ENCODE measurements at regions not wholly inside any gene's neighbourhood (a gene's known extent, or its start where the extent isn't known, plus 50 kb on each side); places are given as distances from the start of the nearest gene placed in this dataset.
"Not testable (repeated sequence)": the region's sequence is repeated elsewhere in the genome, so short reads cannot be mapped to it uniquely, and the experiment has no call there.

DNA sequence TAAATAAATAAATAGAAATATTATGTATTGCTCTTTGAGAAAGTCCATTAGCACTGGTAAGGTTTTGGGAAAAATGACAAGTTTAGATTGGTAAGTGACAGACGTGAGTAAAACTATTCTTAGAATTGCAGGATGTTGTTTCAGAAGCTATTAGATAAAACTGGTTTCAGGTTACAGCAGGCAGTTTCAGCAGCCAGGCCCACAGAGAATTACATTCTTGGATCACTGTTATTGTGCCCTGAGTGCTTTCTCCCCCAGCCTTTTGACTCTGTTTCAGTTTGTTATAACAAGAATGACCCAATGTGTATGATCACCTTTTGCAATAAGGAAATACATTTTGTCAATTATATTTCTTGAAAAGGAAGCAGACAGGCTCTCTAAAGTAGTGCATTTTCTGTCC is 86.5 kb downstream of the DKK1 start:
- H3K14ac ChIP-seq (ENCODE audit: insufficient read depth, low read length): no peak overlapping the region
- H4K91ac ChIP-seq (ENCODE audit: insufficient read length, low read depth, low read length): no peak overlapping the region
- no peak overlapping the region for H3K23ac ChIP-seq (ENCODE audit: insufficient read length, low read depth, low read length)
- no peaks in the 10 kb centered on the region for H3K4me1 ChIP-seq (ENCODE audit: insufficient read depth, low read length)
- no peaks in the 10 kb centered on the region for H3K9me3 ChIP-seq (ENCODE audit: control insufficient read depth, low read depth, low read length)
- no peak overlapping the region for H2BK5ac ChIP-seq (ENCODE audit: insufficient read length, low read length)
- H3K4me2 ChIP-seq (ENCODE audit: insufficient read depth, insufficient read length, low read length): no peak overlapping the region
- Mint-ChIP-seq H3K9me3 (peaks cover 11 to 14% of the 10 kb centered on the region in 2 experiments), H3K4me3 (no peak overlapping the region), H3K27ac (no peak overlapping the region), H3K4me1 (no peaks in the 10 kb centered on the region), H3K27me3 (ENCODE audit: low read depth) (peaks cover 1% of the 10 kb centered on the region; the same call in 1 of the 2 replicates), H3K36me3 (ENCODE audit: insufficient read depth in 1 of 3, low read depth in 3 of 3) (peaks cover 0 to 5% (median 4%) of the 10 kb centered on the region in 3 experiments; a peak in 4 of 7 replicates)
- H3K23me2 ChIP-seq (ENCODE audit: insufficient read length, low read depth, low read length, poor library complexity, severe bottlenecking): no peaks in the 10 kb centered on the region
- no peak for DNase-seq
- H2AFZ ChIP-seq (ENCODE audit: low read length): no peak overlapping the region
- H3K4ac ChIP-seq (ENCODE audit: low read depth, low read length): no peak overlapping the region
- H3K79me2 ChIP-seq (ENCODE audit: insufficient read depth, low read length): no peaks in the 10 kb centered on the region
- no CpG with 5 or more reads among the region's 1 CpG for WGBS (ENCODE audit: extremely low coverage, insufficient read length, low lambda C conversion rate)
- H3K27me3 ChIP-seq (ENCODE audit: insufficient read depth, low read length): no peaks in the 10 kb centered on the region
- no peak overlapping the region for H2BK12ac ChIP-seq (ENCODE audit: insufficient read length, low read depth, low read length)
- H2AK5ac ChIP-seq (ENCODE audit: insufficient read length, low read length): no peak overlapping the region
- no peak overlapping the region for H3K9ac ChIP-seq (ENCODE audit: extremely low read depth, insufficient read length, low read length)
- no peak for TF ChIP-seq CTCF (conservative IDR thresholded peaks at IDR 0.05)
- no peak overlapping the region for H4K5ac ChIP-seq (ENCODE audit: insufficient read length, low read depth, low read length)
- no peak overlapping the region for H3K18ac ChIP-seq (ENCODE audit: insufficient read length, low read depth, low read length)
- no peak overlapping the region for H2BK15ac ChIP-seq (ENCODE audit: low read depth, low read length)
- H4K20me1 ChIP-seq (ENCODE audit: control insufficient read depth, insufficient read depth, insufficient read length): no peaks in the 10 kb centered on the region
- H3T11ph ChIP-seq (ENCODE audit: low read length): no peak overlapping the region
- H3K56ac ChIP-seq (ENCODE audit: insufficient read length, low read depth, low read length): no peak overlapping the region
- H4K8ac ChIP-seq (replicated peaks; ENCODE audit: insufficient read length, low read depth, low read length): no peak overlapping the region
- H2BK120ac ChIP-seq (ENCODE audit: low read depth, low read length, poor library complexity, severe bottlenecking): no peak overlapping the region
- H3K27ac ChIP-seq (ENCODE audit: insufficient read length, low read depth, low read length): no peak overlapping the region
- H2BK20ac ChIP-seq (ENCODE audit: low read depth, low read length, poor library complexity, severe bottlenecking): no peak overlapping the region
- H3K79me1 ChIP-seq (ENCODE audit: insufficient read depth, low read depth, low read length, poor library complexity, severe bottlenecking): no peaks in the 10 kb centered on the region

DNA sequence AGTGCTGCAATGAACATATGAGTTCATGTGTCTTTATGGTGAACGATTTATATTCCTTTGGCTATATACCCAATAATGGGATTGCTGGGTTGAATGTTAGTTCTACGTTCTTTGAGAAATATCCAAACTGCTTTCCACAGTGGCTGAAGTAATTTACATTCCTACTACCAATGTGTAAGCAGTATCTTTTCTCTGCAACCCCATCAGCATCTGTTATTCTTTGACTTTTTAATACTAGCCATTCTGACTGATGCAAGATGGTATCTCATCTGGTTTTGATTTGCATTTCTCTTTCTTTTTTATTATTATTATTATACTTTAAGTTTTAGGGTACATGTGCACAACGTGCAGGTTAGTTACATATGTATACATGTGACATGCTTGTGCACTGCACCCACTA is 89.7 kb downstream of the DKK1 start:
- not testable (repeated sequence) for H2AK5ac ChIP-seq (ENCODE audit: insufficient read length, low read length); H3K23me2 ChIP-seq (ENCODE audit: insufficient read length, low read depth, low read length, poor library complexity, severe bottlenecking); H2BK120ac ChIP-seq (ENCODE audit: low read depth, low read length, poor library complexity, severe bottlenecking); H2BK20ac ChIP-seq (ENCODE audit: low read depth, low read length, poor library complexity, severe bottlenecking); H2BK12ac ChIP-seq (ENCODE audit: insufficient read length, low read depth, low read length); H3K4me1 ChIP-seq (ENCODE audit: insufficient read depth, low read length); H4K20me1 ChIP-seq (ENCODE audit: control insufficient read depth, insufficient read depth, insufficient read length); H3K79me2 ChIP-seq (ENCODE audit: insufficient read depth, low read length); H3T11ph ChIP-seq (ENCODE audit: low read length); H2BK15ac ChIP-seq (ENCODE audit: low read depth, low read length); H3K4me1 Mint-ChIP-seq; H3K4ac ChIP-seq (ENCODE audit: low read depth, low read length); H3K4me3 Mint-ChIP-seq; H3K18ac ChIP-seq (ENCODE audit: insufficient read length, low read depth, low read length); DNase-seq; H3K27ac ChIP-seq (ENCODE audit: insufficient read length, low read depth, low read length); H3K9me3 ChIP-seq (ENCODE audit: control insufficient read depth, low read depth, low read length); H3K14ac ChIP-seq (ENCODE audit: insufficient read depth, low read length); H3K27ac Mint-ChIP-seq; H2AFZ ChIP-seq (ENCODE audit: low read length); H4K5ac ChIP-seq (ENCODE audit: insufficient read length, low read depth, low read length); H4K91ac ChIP-seq (ENCODE audit: insufficient read length, low read depth, low read length); H3K27me3 ChIP-seq (ENCODE audit: insufficient read depth, low read length); H4K8ac ChIP-seq (replicated peaks; ENCODE audit: insufficient read length, low read depth, low read length); H3K56ac ChIP-seq (ENCODE audit: insufficient read length, low read depth, low read length); H3K9ac ChIP-seq (ENCODE audit: extremely low read depth, insufficient read length, low read length); H3K23ac ChIP-seq (ENCODE audit: insufficient read length, low read depth, low read length); H2BK5ac ChIP-seq (ENCODE audit: insufficient read length, low read length); H3K27me3 Mint-ChIP-seq (ENCODE audit: low read depth); H3K4me2 ChIP-seq (ENCODE audit: insufficient read depth, insufficient read length, low read length); H3K79me1 ChIP-seq (ENCODE audit: insufficient read depth, low read depth, low read length, poor library complexity, severe bottlenecking); H3K36me3 Mint-ChIP-seq (ENCODE audit: insufficient read depth in 1 of 3, low read depth in 3 of 3)
- peaks cover 11 to 14% of the 10 kb centered on the region in 2 experiments for H3K9me3 Mint-ChIP-seq
- no CpG with 5 or more reads among the region's 3 CpGs for WGBS (ENCODE audit: extremely low coverage, insufficient read length, low lambda C conversion rate)
